Tongue (tissue), 1 donor: ENCODE measurements at regions not wholly inside any gene's neighbourhood (a gene's known extent, or its start where the extent isn't known, plus 50 kb on each side); places are given as distances from the start of the nearest gene placed in this dataset. TPM values are rescaled to one million over a fixed set of nuclear protein-coding genes. Genes with fewer than 3 reads are reported as not detected.

ENCODE experiments used
- small RNA-seq: library from RNA; depleted of rRNA; stranded (forward); fragments of <200 nt; gene quantifications from one replicate; pipeline ENCODE3, GENCODE V24; 2014; ENCODE audit warnings: low replicate concordance

Small RNA genes lying in the stretch of these regions (small RNA-seq; reads per million reads assigned to genes)
- not detected for gene AC022513.1
